ENCODE measurements at regions not wholly inside any gene's neighbourhood (a gene's known extent, or its start where the extent isn't known, plus 50 kb on each side); places are given as distances from the start of the nearest gene placed in this dataset.
"Not testable (repeated sequence)": the region's sequence is repeated elsewhere in the genome, so short reads cannot be mapped to it uniquely, and the experiment has no call there.

DNA sequence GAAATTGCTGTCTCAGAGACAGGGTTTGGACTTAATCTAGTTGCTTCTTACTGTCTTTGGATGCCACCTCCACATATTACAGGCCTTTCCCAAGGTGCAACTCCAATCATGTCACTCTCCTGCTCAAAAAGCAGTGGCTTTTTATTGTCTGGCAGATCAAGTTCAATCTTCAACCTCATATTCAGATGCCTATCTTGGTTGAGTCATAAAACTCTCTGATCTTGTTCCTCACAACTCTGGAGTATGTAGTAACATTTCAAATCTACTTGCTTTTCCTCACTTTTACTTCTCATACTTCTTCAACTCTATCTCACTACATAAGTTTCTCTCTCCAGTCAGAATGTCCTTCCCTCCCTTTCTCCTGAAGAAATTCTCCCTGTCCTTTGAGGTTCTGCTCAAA, 180.6 kb downstream of the VSIG4 start:
- Mint-ChIP-seq H3K36me3 (ENCODE audit: insufficient read depth) (no peaks in the 10 kb centered on the region), H3K9me3 (ENCODE audit: low read depth) (peaks cover 30% of the 10 kb centered on the region), H3K27ac (no peak overlapping the region), H3K4me3 (ENCODE audit: low read depth) (no peak overlapping the region), H3K27me3 (no peaks in the 10 kb centered on the region), H3K4me1 (ENCODE audit: low read depth) (no peaks in the 10 kb centered on the region)
- DNase-seq (ENCODE audit: low spot score, unreplicated experiment): no peak
- TF ChIP-seq, protein P1, sequence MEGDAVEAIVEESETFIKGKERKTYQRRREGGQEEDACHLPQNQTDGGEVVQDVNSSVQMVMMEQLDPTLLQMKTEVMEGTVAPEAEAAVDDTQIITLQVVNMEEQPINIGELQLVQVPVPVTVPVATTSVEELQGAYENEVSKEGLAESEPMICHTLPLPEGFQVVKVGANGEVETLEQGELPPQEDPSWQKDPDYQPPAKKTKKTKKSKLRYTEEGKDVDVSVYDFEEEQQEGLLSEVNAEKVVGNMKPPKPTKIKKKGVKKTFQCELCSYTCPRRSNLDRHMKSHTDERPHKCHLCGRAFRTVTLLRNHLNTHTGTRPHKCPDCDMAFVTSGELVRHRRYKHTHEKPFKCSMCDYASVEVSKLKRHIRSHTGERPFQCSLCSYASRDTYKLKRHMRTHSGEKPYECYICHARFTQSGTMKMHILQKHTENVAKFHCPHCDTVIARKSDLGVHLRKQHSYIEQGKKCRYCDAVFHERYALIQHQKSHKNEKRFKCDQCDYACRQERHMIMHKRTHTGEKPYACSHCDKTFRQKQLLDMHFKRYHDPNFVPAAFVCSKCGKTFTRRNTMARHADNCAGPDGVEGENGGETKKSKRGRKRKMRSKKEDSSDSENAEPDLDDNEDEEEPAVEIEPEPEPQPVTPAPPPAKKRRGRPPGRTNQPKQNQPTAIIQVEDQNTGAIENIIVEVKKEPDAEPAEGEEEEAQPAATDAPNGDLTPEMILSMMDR (IDR thresholded peaks at IDR 0.05; ENCODE audit: unreplicated experiment): no peak

DNA sequence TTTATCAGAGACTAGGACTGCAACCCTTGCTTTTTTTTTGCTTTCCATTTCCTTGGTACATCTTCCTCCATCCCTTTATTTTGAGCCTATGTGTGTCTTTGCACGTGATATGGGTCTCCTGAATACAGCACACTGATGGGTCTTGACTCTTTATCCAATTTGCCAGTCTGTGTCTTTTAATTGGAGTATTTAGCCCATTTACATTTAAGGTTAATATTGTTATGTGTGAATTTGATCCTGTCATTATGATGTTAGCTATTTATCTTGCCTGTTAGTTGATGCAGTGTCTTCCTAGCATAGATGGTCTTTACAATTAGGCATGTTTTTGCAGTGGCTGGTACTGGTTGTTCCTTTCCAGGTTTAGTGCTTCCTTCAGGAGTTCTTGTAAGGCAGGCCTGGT, 185.4 kb downstream of the VSIG4 start:
- not testable (repeated sequence) for H3K27ac Mint-ChIP-seq; H3K27me3 Mint-ChIP-seq; DNase-seq (ENCODE audit: low spot score, unreplicated experiment); H3K4me3 Mint-ChIP-seq (ENCODE audit: low read depth); H3K36me3 Mint-ChIP-seq (ENCODE audit: insufficient read depth); H3K4me1 Mint-ChIP-seq (ENCODE audit: low read depth)
- H3K9me3 Mint-ChIP-seq (ENCODE audit: low read depth): peaks cover 41% of the 10 kb centered on the region

DNA sequence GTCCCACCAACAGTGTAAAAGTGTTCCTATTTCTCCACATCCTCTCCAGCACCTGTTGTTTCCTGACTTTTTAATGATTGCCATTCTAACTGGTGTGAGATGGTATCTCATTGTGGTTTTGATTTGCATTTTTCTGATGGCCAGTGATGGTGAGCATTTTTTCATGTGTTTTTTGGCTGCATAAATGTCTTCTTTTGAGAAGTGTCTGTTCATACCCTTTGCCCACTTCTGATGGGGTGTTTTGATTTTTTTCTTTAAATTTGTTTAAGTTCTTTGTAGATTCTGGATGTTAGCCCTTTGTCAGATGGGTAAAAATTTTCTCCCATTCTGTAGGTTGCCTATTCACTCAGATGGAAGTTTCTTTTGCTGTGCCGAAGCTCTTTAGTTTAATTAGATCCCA, 183.9 kb downstream of the MSN start:
- H3K36me3 Mint-ChIP-seq (ENCODE audit: insufficient read depth); H3K27ac Mint-ChIP-seq; H3K4me3 Mint-ChIP-seq (ENCODE audit: low read depth); H3K4me1 Mint-ChIP-seq (ENCODE audit: low read depth); DNase-seq (ENCODE audit: low spot score, unreplicated experiment); H3K27me3 Mint-ChIP-seq: not testable (repeated sequence)
- H3K9me3 Mint-ChIP-seq (ENCODE audit: low read depth): peaks cover 34% of the 10 kb centered on the region

DNA sequence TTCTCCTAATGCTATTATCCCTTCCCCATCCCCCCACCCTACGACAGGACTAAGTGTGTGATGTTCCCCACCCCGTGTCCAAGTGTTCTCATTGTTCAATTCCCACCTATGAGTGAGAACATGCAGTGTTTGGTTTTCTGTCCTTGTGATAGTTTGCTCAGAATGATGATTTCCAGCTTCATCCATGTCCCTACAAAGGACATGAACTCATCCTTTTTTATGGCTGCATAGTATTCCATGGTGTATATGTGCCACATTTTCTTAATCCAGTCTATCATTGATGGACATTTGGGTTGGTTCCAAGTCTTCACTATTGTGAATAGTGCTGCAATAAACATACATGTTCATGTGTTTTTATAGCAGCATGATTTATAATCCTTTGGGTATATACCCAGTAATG, 183.4 kb downstream of the MSN start:
- not testable (repeated sequence) for H3K27me3 Mint-ChIP-seq; H3K4me3 Mint-ChIP-seq (ENCODE audit: low read depth); H3K4me1 Mint-ChIP-seq (ENCODE audit: low read depth); DNase-seq (ENCODE audit: low spot score, unreplicated experiment); H3K36me3 Mint-ChIP-seq (ENCODE audit: insufficient read depth); H3K27ac Mint-ChIP-seq
- H3K9me3 Mint-ChIP-seq (ENCODE audit: low read depth): peaks cover 34% of the 10 kb centered on the region

DNA sequence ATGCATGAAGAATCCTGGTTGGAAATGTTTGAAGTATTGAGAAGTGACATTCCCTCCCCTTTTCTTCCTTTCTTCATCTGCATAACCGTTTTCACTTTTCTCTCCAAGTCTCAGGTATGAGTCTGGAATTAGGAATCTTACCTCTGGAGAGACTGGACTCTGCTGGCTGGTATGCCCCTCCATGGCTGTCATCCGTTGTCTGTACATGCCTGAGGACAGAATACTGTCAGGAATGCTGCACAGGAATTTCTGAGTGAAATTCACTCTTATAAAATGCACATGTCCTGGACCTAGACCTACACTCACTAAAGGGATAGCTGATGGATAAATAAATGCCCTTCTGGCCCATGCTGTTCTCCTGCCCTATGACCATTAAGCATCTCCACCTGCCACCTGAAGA, 179.5 kb downstream of the MSN start:
- DNase-seq (ENCODE audit: low spot score, unreplicated experiment): no peak
- no peaks in the 10 kb centered on the region for H3K36me3 Mint-ChIP-seq (ENCODE audit: insufficient read depth)
- no peaks in the 10 kb centered on the region for H3K4me1 Mint-ChIP-seq (ENCODE audit: low read depth)
- H3K4me3 Mint-ChIP-seq (ENCODE audit: low read depth): no peak overlapping the region
- TF ChIP-seq, protein P1 (IDR thresholded peaks at IDR 0.05; ENCODE audit: unreplicated experiment): no peak
- H3K27me3 Mint-ChIP-seq: no peaks in the 10 kb centered on the region
- peaks cover 9% of the 10 kb centered on the region for H3K9me3 Mint-ChIP-seq (ENCODE audit: low read depth)
- H3K27ac Mint-ChIP-seq: no peak overlapping the region

DNA sequence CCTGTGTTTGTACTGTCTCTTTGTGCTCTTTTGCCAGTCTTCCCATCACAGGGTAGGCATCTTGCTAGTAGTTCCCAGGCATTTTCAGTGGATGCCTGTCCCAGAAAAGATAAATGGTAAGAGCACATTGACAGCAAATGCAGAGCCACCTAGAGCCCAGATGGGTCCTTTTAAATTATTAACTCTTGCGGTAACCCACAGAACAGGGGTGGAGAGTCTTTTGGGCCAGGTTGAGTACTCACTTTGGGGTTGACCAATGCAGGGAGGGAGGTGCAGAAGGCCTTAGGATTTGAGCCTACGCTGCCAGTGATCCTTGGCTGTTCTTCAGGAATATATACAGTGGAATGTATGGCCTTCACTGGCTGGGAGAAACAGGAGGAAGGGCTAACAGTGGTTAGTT, 173.8 kb downstream of the MSN start:
- H3K4me1 Mint-ChIP-seq (ENCODE audit: low read depth): no peaks in the 10 kb centered on the region
- no peaks in the 10 kb centered on the region for H3K27me3 Mint-ChIP-seq
- no peak overlapping the region for H3K4me3 Mint-ChIP-seq (ENCODE audit: low read depth)
- no peak overlapping the region for H3K27ac Mint-ChIP-seq
- no peaks in the 10 kb centered on the region for H3K36me3 Mint-ChIP-seq (ENCODE audit: insufficient read depth)
- peaks cover 8% of the 10 kb centered on the region for H3K9me3 Mint-ChIP-seq (ENCODE audit: low read depth)
- TF ChIP-seq, protein P1 (IDR thresholded peaks at IDR 0.05; ENCODE audit: unreplicated experiment): no peak
- no peak for DNase-seq (ENCODE audit: low spot score, unreplicated experiment)

DNA sequence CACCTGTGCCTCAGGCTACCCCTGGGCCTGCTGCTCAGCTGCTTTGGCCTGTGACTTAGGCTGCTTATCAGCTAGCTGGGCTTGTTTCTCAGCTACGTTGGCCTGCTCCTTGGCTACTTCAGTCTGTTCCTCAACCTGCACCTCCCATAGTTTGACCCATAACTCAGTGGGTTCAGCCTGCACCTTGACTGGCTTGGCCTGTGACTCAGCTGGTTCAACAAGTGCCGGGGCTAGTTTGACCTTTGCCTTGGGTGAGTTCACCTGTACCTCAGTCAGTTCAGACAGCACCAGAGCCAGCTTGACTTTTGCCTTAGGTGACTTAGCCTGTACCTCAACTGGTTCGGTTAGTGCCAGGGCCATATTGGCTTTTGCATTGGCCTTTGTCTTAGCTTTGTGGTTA, 171.2 kb downstream of the MSN start:
- no peak overlapping the region for H3K4me3 Mint-ChIP-seq (ENCODE audit: low read depth)
- no peaks in the 10 kb centered on the region for H3K27me3 Mint-ChIP-seq
- no peaks in the 10 kb centered on the region for H3K36me3 Mint-ChIP-seq (ENCODE audit: insufficient read depth)
- no peaks in the 10 kb centered on the region for H3K4me1 Mint-ChIP-seq (ENCODE audit: low read depth)
- peaks cover 8% of the 10 kb centered on the region for H3K9me3 Mint-ChIP-seq (ENCODE audit: low read depth)
- H3K27ac Mint-ChIP-seq: no peak overlapping the region
- TF ChIP-seq, protein P1 (IDR thresholded peaks at IDR 0.05; ENCODE audit: unreplicated experiment): no peak
- DNase-seq (ENCODE audit: low spot score, unreplicated experiment): no peak
